K562 (cell line): ENCODE measurements at regions not wholly inside any gene's neighbourhood (a gene's known extent, or its start where the extent isn't known, plus 50 kb on each side); places are given as distances from the start of the nearest gene placed in this dataset.

Experiments used
- ATAC-seq: fragments of 200-7000 bp; cut with Tn5 transposase; 3 replicates; pipeline ENCODE4 v1.9.1; 2020; ENCODE audit warnings: moderate library complexity
- BruUV-seq: library from RNA; stranded (reverse); fragments of 400-500 nt; replicated peaks from 2 replicates; lab custom pipeline; 2021; lab: Mats Ljungman, UMichigan
- CTCF ChIA-PET: fragments of 300-600 bp; formaldehyde crosslinking; extraction: SDS; loops from one replicate; lab custom pipeline; 2021; ENCODE audit warnings: low intra/inter-chr PET ratio; lab: Yijun Ruan, JAX
- POLR2A ChIA-PET: fragments of 300-600, 350-650 bp; sonication (Branson Sonifier 250); formaldehyde crosslinking; extraction: SDS; loops from one replicate; lab custom pipeline; 2021; ENCODE audit warnings: antibody characterized with exemption, inconsistent platforms; lab: Yijun Ruan, JAX
- DNase-seq, 4 experiments: peaks; one replicate each; pipeline versions ENCODE4 v3.0.0 to v3.0.0-alpha.2; 2011 to 2018; ENCODE audit warnings: low spot score in 3 of 4, mixed read lengths in 3 of 4; ENCODE audit errors: extremely low read depth in 1 of 4
- FAIRE-seq: peaks from 2 replicates; lab custom pipeline; 2011; peaks lifted over from hg19 to GRCh38; lab: Jason Lieb, UNC
- H2AFZ ChIP-seq: 2 replicates; pipeline ENCODE4 v1.6.0; 2011; ENCODE audit warnings: low read depth, low read length, control low read depth, inconsistent platforms
- H3K27ac ChIP-seq: fragments of 200-600 bp; 3 replicates; pipeline ENCODE4 v1.8.0; 2011; ENCODE audit warnings: low read depth, mild to moderate bottlenecking, control low read depth, inconsistent platforms, low read length, moderate library complexity, mixed read lengths; ENCODE audit errors: extremely low read depth
- H3K27me3 ChIP-seq, 2 experiments: fragments of 300-600 bp in 1 of 2; 2 replicates in 1 of 2; 3 replicates in 1 of 2; pipeline versions ENCODE4 v1.6.0 to v1.8.0; 2011; ENCODE audit warnings: inconsistent platforms in 2 of 2, low read length in 2 of 2, mild to moderate bottlenecking in 1 of 2, mixed read lengths in 1 of 2, moderate library complexity in 1 of 2; ENCODE audit not compliant: control insufficient read depth in 2 of 2, insufficient read depth in 2 of 2
- H3K36me3 ChIP-seq: fragments of 300-600 bp; 3 replicates; pipeline ENCODE4 v1.8.0; 2011; ENCODE audit warnings: mild to moderate bottlenecking, low read length, inconsistent platforms; ENCODE audit not compliant: control insufficient read depth, insufficient read depth
- H3K4me1 ChIP-seq, 2 experiments: fragments of 200-600 bp in 1 of 2; replicated peaks in 1 of 2; 2 replicates in 1 of 2; 3 replicates in 1 of 2; pipeline versions ENCODE4 v1.5.1 to v1.8.0; 2011; ENCODE audit warnings: inconsistent platforms in 2 of 2, low read length in 2 of 2, mild to moderate bottlenecking in 1 of 2, mixed read lengths in 1 of 2, moderate library complexity in 1 of 2; ENCODE audit not compliant: control insufficient read depth in 2 of 2, insufficient read depth in 2 of 2
- H3K4me2 ChIP-seq: 2 replicates; pipeline ENCODE4 v1.6.1; 2011; ENCODE audit warnings: low read length, control low read depth, inconsistent platforms, mixed read lengths; ENCODE audit not compliant: insufficient read depth
- H3K4me3 ChIP-seq: fragments of 200-600 bp; sonication (generic), shearing (Covaris generic); 2 replicates; pipeline ENCODE4 v1.5.1; 2016; ENCODE audit warnings: control low read depth, inconsistent platforms
- H3K79me2 ChIP-seq: fragments of 200-600 bp; 3 replicates; pipeline ENCODE4 v1.8.0; 2011; ENCODE audit warnings: low read length, inconsistent platforms; ENCODE audit not compliant: control insufficient read depth, insufficient read depth
- H3K9ac ChIP-seq, 2 experiments: 2 replicates each; pipeline versions ENCODE4 v1.6.0 to v1.6.1; 2011; ENCODE audit warnings: low read depth in 2 of 2, low read length in 2 of 2, control low read depth in 1 of 2, inconsistent platforms in 1 of 2, mild to moderate bottlenecking in 1 of 2, mixed read lengths in 1 of 2; ENCODE audit not compliant: insufficient read depth in 1 of 2
- H3K9me1 ChIP-seq: one replicate; pipeline ENCODE4 v1.6.0; 2011; ENCODE audit warnings: inconsistent platforms, mild to moderate bottlenecking, low read length, moderate library complexity; ENCODE audit not compliant: control insufficient read depth, insufficient read depth
- H3K9me3 ChIP-seq: replicated peaks from 2 replicates; pipeline ENCODE4 v1.5.1; 2011; ENCODE audit warnings: low read depth, low read length, inconsistent platforms; ENCODE audit not compliant: control insufficient read depth, insufficient read depth
- H4K20me1 ChIP-seq: replicated peaks from 2 replicates; pipeline ENCODE4 v1.6.1; 2011; ENCODE audit warnings: low read length, inconsistent platforms, mixed read lengths; ENCODE audit not compliant: control insufficient read depth, insufficient read depth
- ARID2 ChIP-seq: fragments of 450-650 bp; IDR thresholded peaks from 2 replicates; pipeline ENCODE4 v1.6.1; 2017; ENCODE audit warnings: antibody characterized with exemption, mild to moderate bottlenecking
- BRCA1 ChIP-seq, 2 experiments: fragments of 450-650 bp in 1 of 2; sonication (generic) in 1 of 2; formaldehyde crosslinking in 1 of 2; IDR thresholded peaks; 2 replicates each; pipeline versions ENCODE4 v1.5.0 to v1.6.1; 2017 to 2020; ENCODE audit warnings: mild to moderate bottlenecking in 1 of 2, missing genetic modification reagents in 1 of 2
- CCAR2 ChIP-seq: fragments of 200-400 bp; formaldehyde crosslinking; IDR thresholded peaks from 2 replicates; pipeline ENCODE4 v1.6.1; 2017; ENCODE audit warnings: mild to moderate bottlenecking, low read depth, low read length
- FOXP1 ChIP-seq: sonication (generic); formaldehyde crosslinking; IDR thresholded peaks from 2 replicates; pipeline ENCODE4 v1.8.0; 2022; ENCODE audit warnings: mild to moderate bottlenecking, missing genetic modification reagents
- HCFC1 ChIP-seq: IDR thresholded peaks from 2 replicates; pipeline ENCODE4 v1.6.1; 2012; ENCODE audit warnings: low read depth, low read length, improper control_type of control experiment
- KDM5B ChIP-seq: fragments of 200-600 bp; sonication (generic); IDR thresholded peaks from 2 replicates; pipeline ENCODE4 v1.6.1; 2012; ENCODE audit warnings: low read depth, mild to moderate bottlenecking, moderate library complexity, low read length, control low read depth, inconsistent platforms; ENCODE audit not compliant: insufficient replicate concordance
- KHSRP ChIP-seq: fragments of 450-650 bp; IDR thresholded peaks from 2 replicates; pipeline ENCODE4 v1.6.1; 2017
- MCM7 ChIP-seq, 2 experiments: fragments of 450-650 bp; IDR thresholded peaks; 2 replicates each; pipeline ENCODE4 v1.6.1; 2016 to 2018
- RAD51 ChIP-seq: fragments of 450-650 bp; IDR thresholded peaks from 2 replicates; pipeline ENCODE4 v1.7.1; 2016; ENCODE audit warnings: low read depth, mild to moderate bottlenecking, borderline replicate concordance
- TCFL5 ChIP-seq: fragments of 250-450 bp; sonication (Bioruptor Pico); conservative IDR thresholded peaks from 2 replicates; pipeline ENCODE4 v1.6.1; 2021; ENCODE audit warnings: mild to moderate bottlenecking, moderate library complexity, matching md5 sums
- ZNF561 ChIP-seq: fragments of 450-650 bp; formaldehyde crosslinking; conservative IDR thresholded peaks from 2 replicates; pipeline ENCODE4 v1.4.0; 2020; ENCODE audit warnings: mild to moderate bottlenecking, moderate library complexity
- WGBS: fragments of 100-300 bp; shearing (Covaris generic); methylation state at CpG from one replicate; pipeline ENCODE4 v1.1.6; 2016; ENCODE audit warnings: low coverage, mixed read lengths; ENCODE audit not compliant: insufficient coverage; ENCODE audit errors: missing lambda C conversion rate; 5-methylcytosine and 5-hydroxymethylcytosine counted together
- in situ Hi-C: fragments of 300-500 bp; cut with MboI; formaldehyde crosslinking; loops from 4 replicates; pipeline ENCODE4 v1.15.0; 2018; ENCODE audit warnings: inconsistent platforms, mixed read lengths
- intact Hi-C: fragments of 100-400 bp; cut with micrococcal nuclease; formaldehyde crosslinking; loops from 2 replicates; pipeline ENCODE4 v1.14.2; 2022
- TF ChIP-seq, protein P1 (sequence below): fragments of 250-450 bp; sonication (Bioruptor Pico); IDR thresholded peaks from 2 replicates; pipeline ENCODE4 v1.5.0; 2022; ENCODE audit warnings: mild to moderate bottlenecking
- TF ChIP-seq, protein P2 (sequence below): IDR thresholded peaks from 2 replicates; pipeline ENCODE4 v1.6.1; 2014; ENCODE audit warnings: antibody characterized with exemption
- TF ChIP-seq, protein P3 (sequence below): fragments of 450-650 bp; IDR thresholded peaks from 2 replicates; pipeline ENCODE4 v1.6.1; 2017; ENCODE audit warnings: antibody characterized with exemption

DNA sequence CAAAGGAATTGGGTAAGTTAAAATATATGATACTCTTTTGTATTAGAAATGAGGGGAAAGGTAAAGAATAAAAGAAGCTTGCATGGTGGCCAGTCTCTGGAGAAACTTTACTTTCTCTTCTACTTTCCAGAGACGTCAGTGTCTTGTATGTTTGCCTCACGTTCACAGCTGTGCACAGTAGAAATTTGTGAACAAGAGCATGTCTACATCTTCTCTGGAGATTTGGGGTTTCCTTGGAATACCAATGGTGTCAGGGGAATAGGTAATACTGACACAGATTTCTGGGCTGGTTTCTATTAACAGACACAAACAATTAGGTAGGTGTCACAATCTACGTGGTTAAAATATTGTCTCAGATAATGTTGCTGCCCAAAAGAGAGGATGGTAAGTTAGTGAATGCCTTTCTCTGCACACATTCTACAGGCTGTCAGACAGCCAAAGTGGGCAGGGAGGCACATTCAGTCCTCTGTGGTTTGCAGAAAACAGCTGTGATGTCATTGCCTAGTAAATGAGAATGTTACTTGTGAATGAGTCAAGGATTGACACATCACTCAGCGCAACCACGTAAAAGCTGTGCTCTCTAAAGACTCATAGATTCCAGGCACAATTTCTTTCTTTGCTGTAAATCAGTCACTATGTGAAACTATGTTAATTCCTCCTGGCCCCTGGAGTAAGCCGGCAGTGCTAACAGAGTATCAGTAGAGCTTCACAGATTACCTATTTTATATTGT, 397.1 kb downstream of the MAN2A1 start:
- Histone ChIP-seq H4K20me1 (no peaks in the 10 kb centered on the region), H3K79me2 (no peaks in the 10 kb centered on the region), H3K9me3 (no peaks in the 10 kb centered on the region), H3K4me3 (no peak overlapping the region), H2AFZ (no peak overlapping the region), H3K9ac (no peak overlapping the region), H3K9me1 (no peaks in the 10 kb centered on the region), H3K36me3 (no peaks in the 10 kb centered on the region), H3K27ac (no peak overlapping the region), H3K4me2 (no peak overlapping the region), H3K27me3 (no peaks in the 10 kb centered on the region), H3K4me1 (no peaks in the 10 kb centered on the region)
- in situ Hi-C loops, result no loop called here
- intact Hi-C loops, result no loop called here
- FAIRE-seq (no peak), DNase-seq (no peak)
- no TSS peak for BruUV-seq
- 0% methylated on average over 6 of the region's 6 CpGs for WGBS
- ChIA-PET CTCF (no interaction called here), POLR2A (no interaction called here)
- TF ChIP-seq MCM7 (IDR thresholded peaks at IDR 0.05) (no peak), FOXP1 (no peak), ARID2 (no peak), CCAR2 (no peak), KDM5B (no peak), KHSRP (no peak), HCFC1 (no peak), RAD51 (no peak), ZNF561 (CRISPR knock-in tag) (no peak), BRCA1 (IDR thresholded peaks at IDR 0.05) (no peak), BRCA1 (CRISPR knock-in tag; IDR thresholded peaks at IDR 0.05) (no peak), TCFL5 (CRISPR knock-in tag) (no peak)
- TF ChIP-seq, protein P1, sequence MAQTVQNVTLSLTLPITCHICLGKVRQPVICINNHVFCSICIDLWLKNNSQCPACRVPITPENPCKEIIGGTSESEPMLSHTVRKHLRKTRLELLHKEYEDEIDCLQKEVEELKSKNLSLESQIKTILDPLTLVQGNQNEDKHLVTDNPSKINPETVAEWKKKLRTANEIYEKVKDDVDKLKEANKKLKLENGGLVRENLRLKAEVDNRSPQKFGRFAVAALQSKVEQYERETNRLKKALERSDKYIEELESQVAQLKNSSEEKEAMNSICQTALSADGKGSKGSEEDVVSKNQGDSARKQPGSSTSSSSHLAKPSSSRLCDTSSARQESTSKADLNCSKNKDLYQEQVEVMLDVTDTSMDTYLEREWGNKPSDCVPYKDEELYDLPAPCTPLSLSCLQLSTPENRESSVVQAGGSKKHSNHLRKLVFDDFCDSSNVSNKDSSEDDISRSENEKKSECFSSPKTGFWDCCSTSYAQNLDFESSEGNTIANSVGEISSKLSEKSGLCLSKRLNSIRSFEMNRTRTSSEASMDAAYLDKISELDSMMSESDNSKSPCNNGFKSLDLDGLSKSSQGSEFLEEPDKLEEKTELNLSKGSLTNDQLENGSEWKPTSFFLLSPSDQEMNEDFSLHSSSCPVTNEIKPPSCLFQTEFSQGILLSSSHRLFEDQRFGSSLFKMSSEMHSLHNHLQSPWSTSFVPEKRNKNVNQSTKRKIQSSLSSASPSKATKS (CRISPR knock-in tag), result no peak
- TF ChIP-seq, protein P2, sequence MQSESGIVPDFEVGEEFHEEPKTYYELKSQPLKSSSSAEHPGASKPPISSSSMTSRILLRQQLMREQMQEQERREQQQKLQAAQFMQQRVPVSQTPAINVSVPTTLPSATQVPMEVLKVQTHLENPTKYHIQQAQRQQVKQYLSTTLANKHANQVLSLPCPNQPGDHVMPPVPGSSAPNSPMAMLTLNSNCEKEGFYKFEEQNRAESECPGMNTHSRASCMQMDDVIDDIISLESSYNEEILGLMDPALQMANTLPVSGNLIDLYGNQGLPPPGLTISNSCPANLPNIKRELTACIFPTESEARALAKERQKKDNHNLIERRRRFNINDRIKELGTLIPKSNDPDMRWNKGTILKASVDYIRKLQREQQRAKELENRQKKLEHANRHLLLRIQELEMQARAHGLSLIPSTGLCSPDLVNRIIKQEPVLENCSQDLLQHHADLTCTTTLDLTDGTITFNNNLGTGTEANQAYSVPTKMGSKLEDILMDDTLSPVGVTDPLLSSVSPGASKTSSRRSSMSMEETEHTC, result no peak
- TF ChIP-seq, protein P3, sequence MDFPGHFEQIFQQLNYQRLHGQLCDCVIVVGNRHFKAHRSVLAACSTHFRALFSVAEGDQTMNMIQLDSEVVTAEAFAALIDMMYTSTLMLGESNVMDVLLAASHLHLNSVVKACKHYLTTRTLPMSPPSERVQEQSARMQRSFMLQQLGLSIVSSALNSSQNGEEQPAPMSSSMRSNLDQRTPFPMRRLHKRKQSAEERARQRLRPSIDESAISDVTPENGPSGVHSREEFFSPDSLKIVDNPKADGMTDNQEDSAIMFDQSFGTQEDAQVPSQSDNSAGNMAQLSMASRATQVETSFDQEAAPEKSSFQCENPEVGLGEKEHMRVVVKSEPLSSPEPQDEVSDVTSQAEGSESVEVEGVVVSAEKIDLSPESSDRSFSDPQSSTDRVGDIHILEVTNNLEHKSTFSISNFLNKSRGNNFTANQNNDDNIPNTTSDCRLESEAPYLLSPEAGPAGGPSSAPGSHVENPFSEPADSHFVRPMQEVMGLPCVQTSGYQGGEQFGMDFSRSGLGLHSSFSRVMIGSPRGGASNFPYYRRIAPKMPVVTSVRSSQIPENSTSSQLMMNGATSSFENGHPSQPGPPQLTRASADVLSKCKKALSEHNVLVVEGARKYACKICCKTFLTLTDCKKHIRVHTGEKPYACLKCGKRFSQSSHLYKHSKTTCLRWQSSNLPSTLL, result no peak
- TF ChIP-seq, all 486 proteins: peak for 0
- ATAC-seq, result no peak
